Activated naive CD4-positive, alpha-beta T cell treated with anti-CD3 and anti-CD28 coated beads, Interleukin-2, amount 50 U/mL, for 24 hours (primary cell): ENCODE measurements at regions not wholly inside any gene's neighbourhood (a gene's known extent, or its start where the extent isn't known, plus 50 kb on each side); places are given as distances from the start of the nearest gene placed in this dataset.

ENCODE experiments used
- H3K27ac Mint-ChIP-seq: one replicate; pipeline ENCODE4 v1.8.0; 2021; ENCODE audit warnings: mild to moderate bottlenecking, mixed read lengths
- H3K27me3 Mint-ChIP-seq: one replicate; pipeline ENCODE4 v1.8.0; 2021; ENCODE audit warnings: mixed read lengths
- H3K36me3 Mint-ChIP-seq: one replicate; pipeline ENCODE4 v1.8.0; 2021; ENCODE audit warnings: mixed read lengths
- H3K4me1 Mint-ChIP-seq: one replicate; pipeline ENCODE4 v1.8.0; 2021; ENCODE audit warnings: mixed read lengths
- H3K4me3 Mint-ChIP-seq: one replicate; pipeline ENCODE4 v1.8.0; 2021; ENCODE audit warnings: mild to moderate bottlenecking, mixed read lengths
- H3K9me3 Mint-ChIP-seq: one replicate; pipeline ENCODE4 v1.8.0; 2021; ENCODE audit warnings: mixed read lengths

DNA sequence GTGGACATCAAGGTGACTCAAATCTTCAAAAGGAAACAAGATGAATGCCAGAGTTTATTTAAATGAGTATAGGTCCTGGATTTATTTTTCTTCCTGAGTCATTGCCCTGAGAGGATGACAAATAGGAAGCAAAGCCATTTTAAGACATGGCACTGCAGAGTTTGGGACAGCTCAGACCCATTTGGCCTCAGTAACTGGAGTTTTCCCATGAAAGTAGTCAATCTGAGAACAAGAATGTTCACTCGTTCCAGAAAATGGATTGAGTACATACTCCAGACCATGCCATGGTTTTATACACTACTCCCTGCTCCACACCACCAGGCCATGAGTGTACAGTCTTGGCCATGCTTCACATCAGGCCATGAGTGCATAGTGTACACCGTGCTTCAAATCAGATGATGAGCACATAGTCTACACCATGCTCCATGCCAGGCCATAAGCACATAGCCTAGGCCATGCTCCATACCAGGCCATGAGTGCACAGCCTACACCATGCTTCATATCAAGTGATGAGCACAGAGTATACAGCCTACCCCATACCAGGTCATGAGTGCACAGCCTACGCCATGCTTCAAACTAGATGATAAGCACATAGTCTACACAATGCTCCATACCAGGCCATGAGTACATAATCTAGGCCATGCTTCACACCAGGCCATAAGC is 202.4 kb downstream of the FBXO15 start:
- Mint-ChIP-seq H3K27ac (no peak overlapping the region), H3K9me3 (no peaks in the 10 kb centered on the region), H3K27me3 (no peaks in the 10 kb centered on the region), H3K4me1 (no peaks in the 10 kb centered on the region), H3K36me3 (no peaks in the 10 kb centered on the region), H3K4me3 (no peak overlapping the region)

DNA sequence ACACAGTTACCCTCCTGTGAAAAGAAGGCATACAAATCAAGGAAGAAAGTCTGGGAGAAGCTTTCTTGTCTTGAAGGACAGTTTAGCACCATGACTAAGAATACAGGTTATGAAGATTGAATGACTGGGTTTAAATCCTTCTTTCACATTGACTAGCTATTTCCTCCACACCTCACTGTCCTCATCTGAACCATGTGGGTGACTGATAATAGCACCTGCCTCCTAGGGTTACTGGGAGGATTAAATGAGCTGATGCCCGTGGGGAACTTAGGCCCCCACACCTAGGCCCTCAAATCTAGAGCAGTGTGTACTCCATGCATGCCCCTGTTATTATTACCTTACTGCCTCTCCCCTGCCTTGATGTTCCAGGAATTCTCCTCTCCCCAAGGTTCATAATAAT is 202.9 kb downstream of the FBXO15 start:
- no peak overlapping the region for H3K4me3 Mint-ChIP-seq
- H3K9me3 Mint-ChIP-seq = no peaks in the 10 kb centered on the region
- H3K27me3 Mint-ChIP-seq = peaks cover 1% of the 10 kb centered on the region
- H3K27ac Mint-ChIP-seq = no peak overlapping the region
- no peaks in the 10 kb centered on the region for H3K4me1 Mint-ChIP-seq
- no peaks in the 10 kb centered on the region for H3K36me3 Mint-ChIP-seq

DNA sequence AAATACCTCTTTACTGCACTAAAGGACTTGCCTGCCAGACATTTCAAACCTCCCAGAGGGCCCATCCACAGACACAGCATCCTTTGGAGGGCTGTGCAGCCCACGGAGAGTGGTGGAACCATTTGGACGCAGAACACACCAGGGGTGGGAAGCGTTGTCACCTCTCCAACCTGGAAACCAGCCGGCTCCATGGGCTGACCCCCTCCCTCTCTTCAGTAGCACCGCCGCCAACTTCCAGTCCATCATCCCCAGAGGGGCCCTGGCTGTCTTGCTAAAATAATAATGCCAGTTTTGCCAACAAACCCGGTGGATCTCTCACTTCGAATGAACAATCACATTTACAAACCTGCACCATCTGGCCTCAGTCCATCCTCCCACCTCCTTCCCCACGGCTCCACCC is 203.9 kb downstream of the FBXO15 start:
- H3K27me3 Mint-ChIP-seq = peaks cover 2% of the 10 kb centered on the region
- H3K36me3 Mint-ChIP-seq = no peaks in the 10 kb centered on the region
- no peak overlapping the region for H3K27ac Mint-ChIP-seq
- H3K4me3 Mint-ChIP-seq = no peak overlapping the region
- no peaks in the 10 kb centered on the region for H3K9me3 Mint-ChIP-seq
- no peaks in the 10 kb centered on the region for H3K4me1 Mint-ChIP-seq

DNA sequence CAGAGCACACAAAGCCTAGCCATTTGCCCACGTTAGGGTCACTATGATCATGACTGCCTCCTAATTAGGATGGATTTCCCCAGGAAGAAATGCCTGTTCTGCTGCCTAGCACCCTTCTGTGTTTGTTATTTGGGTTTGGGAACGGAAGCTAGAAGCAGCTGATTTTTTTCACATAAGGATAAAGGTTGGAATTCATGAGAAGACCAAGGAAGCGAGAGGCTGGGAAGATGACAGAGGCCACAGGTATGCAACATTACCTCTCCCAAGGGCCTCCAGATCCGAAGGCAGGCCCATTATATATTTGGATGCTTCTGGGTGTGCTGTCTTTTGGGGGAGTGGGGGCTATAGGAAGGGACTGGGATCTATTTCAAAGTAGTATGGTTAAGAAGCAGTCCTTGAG is 204.7 kb downstream of the FBXO15 start:
- Mint-ChIP-seq H3K27ac (no peak overlapping the region), H3K9me3 (no peaks in the 10 kb centered on the region), H3K36me3 (no peaks in the 10 kb centered on the region), H3K27me3 (peaks cover 2% of the 10 kb centered on the region), H3K4me3 (no peak overlapping the region), H3K4me1 (no peaks in the 10 kb centered on the region)

DNA sequence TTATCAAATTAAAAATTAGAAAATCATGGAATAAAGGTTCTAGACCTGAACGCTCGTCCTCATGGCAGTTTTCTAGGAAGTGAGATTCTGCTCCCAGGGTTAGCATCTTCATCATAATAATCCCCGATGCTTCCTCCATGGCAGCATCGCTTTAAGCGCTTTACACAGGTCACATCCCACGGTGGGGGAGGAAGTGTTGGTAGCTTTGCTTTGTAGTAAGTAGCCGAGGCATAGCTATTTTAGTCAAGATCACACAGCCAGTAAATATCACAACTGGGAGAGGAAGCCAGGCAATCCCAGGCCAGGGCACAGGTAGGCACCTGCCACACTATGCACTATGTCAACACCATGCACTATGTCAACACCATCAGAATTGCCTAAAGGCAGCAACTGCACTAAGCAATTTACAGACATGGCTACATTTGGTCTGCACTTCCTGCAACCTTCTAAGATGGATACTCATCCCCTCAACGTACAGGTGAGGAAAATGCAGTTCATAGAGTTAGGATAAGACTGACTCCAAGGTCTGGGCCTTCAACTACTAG is 205.5 kb downstream of the FBXO15 start:
- no peaks in the 10 kb centered on the region for H3K36me3 Mint-ChIP-seq
- no peak overlapping the region for H3K27ac Mint-ChIP-seq
- no peaks in the 10 kb centered on the region for H3K9me3 Mint-ChIP-seq
- H3K4me1 Mint-ChIP-seq = no peaks in the 10 kb centered on the region
- H3K4me3 Mint-ChIP-seq = no peak overlapping the region
- H3K27me3 Mint-ChIP-seq = peaks cover 2% of the 10 kb centered on the region

DNA sequence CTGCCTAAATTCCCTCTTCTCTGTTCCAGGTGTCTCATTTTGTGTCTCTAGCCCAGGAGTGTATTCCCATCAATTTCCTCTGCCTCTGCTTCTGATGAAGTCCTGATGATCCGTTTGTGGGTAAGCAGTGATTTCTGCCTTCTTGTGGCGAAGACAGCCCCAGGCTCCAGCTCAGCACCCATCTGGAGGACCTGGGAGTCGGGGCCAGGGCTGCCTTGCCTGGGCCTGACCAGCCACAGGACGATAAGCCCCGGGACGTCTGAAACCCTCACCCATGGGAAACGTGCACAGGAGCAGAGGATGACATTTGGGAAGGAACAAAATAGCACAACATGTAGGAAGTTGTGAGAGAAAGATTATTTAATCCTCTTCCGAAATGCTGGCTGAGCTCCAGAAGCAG is 206.9 kb downstream of the FBXO15 start:
- Mint-ChIP-seq H3K36me3 (no peaks in the 10 kb centered on the region), H3K27me3 (peaks cover 2% of the 10 kb centered on the region), H3K4me1 (no peaks in the 10 kb centered on the region), H3K4me3 (no peak overlapping the region), H3K27ac (no peak overlapping the region), H3K9me3 (no peaks in the 10 kb centered on the region)

DNA sequence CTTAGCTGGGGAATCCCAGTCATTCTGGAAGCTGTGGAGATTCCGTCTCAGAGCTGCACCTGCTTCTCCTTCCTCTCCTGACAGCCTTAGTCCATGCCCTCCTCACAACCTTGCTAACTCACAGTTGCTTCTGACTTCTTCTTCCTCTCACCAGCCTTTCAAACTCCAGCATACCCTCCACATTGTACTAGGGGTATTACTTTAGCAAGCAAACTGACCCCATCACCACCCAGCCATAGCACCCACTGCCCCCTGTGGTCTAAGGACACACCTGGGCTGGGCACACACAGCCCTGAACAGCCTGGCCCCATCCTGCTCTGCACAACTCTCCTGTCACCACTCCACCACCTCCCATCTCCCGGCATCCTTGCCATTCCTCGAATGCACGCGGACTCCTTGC is 208.2 kb downstream of the FBXO15 start:
- Mint-ChIP-seq H3K36me3 (no peaks in the 10 kb centered on the region), H3K9me3 (no peaks in the 10 kb centered on the region), H3K27ac (no peak overlapping the region), H3K4me3 (no peak overlapping the region), H3K4me1 (no peaks in the 10 kb centered on the region), H3K27me3 (peaks cover 2% of the 10 kb centered on the region)

DNA sequence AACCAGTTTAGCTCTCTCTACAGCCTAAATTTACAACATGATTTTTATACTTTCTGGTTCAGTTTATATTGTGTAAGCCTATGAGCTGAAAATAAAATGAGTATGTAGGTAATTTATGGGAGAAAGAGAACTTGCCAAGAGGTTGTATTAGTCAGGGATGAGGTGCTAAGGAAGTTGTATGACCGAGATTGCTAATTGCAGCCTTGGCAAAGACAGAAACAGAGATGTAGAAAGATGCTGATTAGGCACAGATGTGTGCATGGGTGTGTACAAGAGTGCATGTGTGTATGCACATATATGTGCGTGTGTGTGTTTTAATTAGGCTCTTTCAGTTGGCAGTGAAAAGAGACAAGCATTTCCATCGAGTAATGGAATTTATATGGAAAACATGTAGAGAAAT is 213.9 kb downstream of the FBXO15 start:
- no peaks in the 10 kb centered on the region for H3K36me3 Mint-ChIP-seq

DNA sequence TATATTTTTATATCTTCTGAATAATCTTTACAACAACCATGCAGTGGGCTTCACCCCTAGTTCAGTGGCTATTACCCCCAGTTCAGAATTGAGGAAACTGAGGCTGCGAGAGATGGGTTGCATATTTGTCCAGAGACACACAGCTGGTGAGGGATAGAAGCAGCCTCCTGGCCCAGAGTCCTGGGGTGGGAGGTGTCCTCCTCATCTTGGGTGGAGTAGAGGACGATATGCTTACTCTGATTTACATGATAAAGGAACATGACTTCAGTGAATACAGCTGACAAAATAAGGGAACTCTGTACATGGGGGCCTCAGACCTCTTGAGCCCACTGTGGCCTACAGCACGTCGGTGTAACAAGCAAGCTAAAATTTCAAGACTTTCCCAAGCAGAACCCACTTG is 214.7 kb downstream of the FBXO15 start:
- Mint-ChIP-seq H3K36me3 (no peaks in the 10 kb centered on the region), H3K27me3 (no peaks in the 10 kb centered on the region), H3K27ac (no peak overlapping the region), H3K9me3 (no peaks in the 10 kb centered on the region), H3K4me1 (no peaks in the 10 kb centered on the region), H3K4me3 (no peak overlapping the region)

More for the DNA sequence above, 213.9 kb downstream of the FBXO15 start:
- H3K4me3 Mint-ChIP-seq = no peak overlapping the region
- H3K27ac Mint-ChIP-seq = no peak overlapping the region
- no peaks in the 10 kb centered on the region for H3K27me3 Mint-ChIP-seq
- no peaks in the 10 kb centered on the region for H3K9me3 Mint-ChIP-seq
- no peaks in the 10 kb centered on the region for H3K4me1 Mint-ChIP-seq

DNA sequence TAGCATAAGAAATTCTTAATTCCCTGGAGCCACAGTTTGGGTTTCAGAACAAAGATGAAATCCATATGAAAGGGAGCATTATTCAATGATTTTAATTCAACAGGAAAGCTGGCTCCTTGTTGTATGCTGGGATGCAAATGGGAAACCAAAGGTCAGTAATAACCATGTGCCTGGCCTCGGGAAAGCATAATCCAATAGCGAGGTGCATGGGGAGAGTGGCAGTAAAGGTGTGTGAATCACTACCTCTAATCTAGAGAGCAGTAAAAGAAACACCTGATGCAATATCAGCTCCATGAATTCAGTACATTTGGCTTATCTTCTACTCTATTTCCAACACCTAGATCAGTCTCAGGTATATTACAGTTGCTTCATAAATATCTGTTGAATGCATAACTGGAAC is 220.1 kb downstream of the FBXO15 start:
- Mint-ChIP-seq H3K27ac (no peak overlapping the region), H3K4me3 (no peak overlapping the region), H3K27me3 (peaks cover under 1% of the 10 kb centered on the region), H3K4me1 (no peaks in the 10 kb centered on the region), H3K36me3 (no peaks in the 10 kb centered on the region), H3K9me3 (no peaks in the 10 kb centered on the region)

DNA sequence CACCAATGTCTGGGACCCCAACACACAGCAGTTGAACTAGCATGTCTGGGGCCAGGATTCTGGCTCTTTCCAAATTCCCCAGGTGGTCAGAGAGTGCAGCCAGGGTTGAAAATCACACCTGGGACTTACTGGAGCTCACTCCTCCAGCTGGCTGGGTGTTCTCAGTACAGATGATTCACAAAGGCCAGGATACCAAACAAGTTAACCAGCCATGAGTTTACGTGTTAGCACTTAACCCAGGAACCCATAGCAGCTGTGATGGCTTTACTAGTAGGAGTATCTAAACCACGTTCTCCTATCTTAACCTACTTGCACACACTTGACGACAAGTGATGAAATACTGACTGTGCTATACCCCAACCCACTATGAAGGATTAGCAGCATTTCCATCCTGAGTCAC is 222.8 kb downstream of the FBXO15 start:
- H3K9me3 Mint-ChIP-seq = no peaks in the 10 kb centered on the region
- H3K27ac Mint-ChIP-seq = no peak overlapping the region
- no peaks in the 10 kb centered on the region for H3K4me1 Mint-ChIP-seq
- H3K4me3 Mint-ChIP-seq = no peak overlapping the region
- H3K36me3 Mint-ChIP-seq = no peaks in the 10 kb centered on the region
- H3K27me3 Mint-ChIP-seq = peaks cover 9% of the 10 kb centered on the region

DNA sequence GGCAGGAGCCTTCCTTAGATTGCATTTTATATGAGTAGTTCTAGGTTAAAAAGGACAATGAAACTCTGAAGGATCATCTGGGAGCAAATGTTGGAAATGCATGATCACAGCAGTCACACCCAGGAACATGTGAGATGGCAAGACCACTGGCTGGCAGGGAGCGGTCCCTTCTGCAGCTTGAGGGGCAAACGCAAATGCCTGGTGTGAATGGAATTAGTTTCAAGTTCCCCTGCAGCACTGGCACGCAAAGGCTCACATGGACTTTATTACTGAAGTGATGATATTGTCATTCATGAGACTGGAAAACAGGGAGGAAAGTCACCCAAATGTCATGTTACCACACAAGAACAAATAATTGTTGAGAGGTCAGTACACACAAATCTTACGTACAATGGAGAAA is 223.3 kb downstream of the FBXO15 start:
- Mint-ChIP-seq H3K27me3 (peaks cover 10% of the 10 kb centered on the region), H3K4me1 (no peaks in the 10 kb centered on the region), H3K27ac (no peak overlapping the region), H3K36me3 (no peaks in the 10 kb centered on the region), H3K9me3 (no peaks in the 10 kb centered on the region), H3K4me3 (no peak overlapping the region)

DNA sequence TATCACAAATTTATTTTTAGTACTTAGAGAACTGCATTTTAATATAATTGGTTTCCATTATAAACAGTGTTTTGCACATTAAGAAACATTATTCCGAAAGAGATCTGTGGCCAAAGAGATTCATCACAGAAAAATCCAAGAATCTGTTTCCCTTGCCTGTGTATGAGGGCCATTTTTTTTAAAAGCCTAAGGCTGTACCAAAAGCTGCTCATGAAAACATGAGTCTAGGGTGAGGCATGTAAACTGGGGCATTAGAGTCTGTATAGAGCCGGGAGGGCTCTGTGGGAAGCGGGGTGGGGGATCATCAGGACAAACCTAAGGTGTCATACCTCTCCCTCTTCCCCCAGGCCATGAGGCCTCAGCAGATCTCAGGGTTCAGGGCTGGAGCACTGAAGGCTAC is 223.8 kb downstream of the FBXO15 start:
- no peak overlapping the region for H3K4me3 Mint-ChIP-seq
- H3K4me1 Mint-ChIP-seq = no peaks in the 10 kb centered on the region
- H3K27ac Mint-ChIP-seq = no peak overlapping the region
- peaks cover 10% of the 10 kb centered on the region for H3K27me3 Mint-ChIP-seq
- no peaks in the 10 kb centered on the region for H3K36me3 Mint-ChIP-seq
- no peaks in the 10 kb centered on the region for H3K9me3 Mint-ChIP-seq

DNA sequence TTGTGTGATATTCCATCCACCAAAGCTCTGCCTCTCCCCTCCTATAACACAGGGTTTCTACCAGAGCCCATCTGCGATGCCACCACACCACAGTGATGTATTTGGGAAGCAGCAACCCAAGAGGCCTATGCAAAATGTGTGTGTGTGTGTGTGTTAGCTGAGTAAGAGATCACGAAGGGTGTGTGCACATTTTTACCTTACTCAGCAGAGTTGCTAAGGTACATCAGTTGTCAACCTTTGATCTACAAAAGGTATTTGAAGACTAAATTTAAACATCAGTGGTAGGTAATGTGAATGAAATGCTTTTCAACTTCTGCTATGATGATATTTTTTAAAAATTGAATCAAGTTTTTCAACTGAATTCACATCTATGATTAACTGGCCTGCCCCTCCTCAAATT is 227.6 kb downstream of the FBXO15 start:
- H3K27me3 Mint-ChIP-seq = peaks cover 10% of the 10 kb centered on the region
- no peak overlapping the region for H3K27ac Mint-ChIP-seq
- H3K4me3 Mint-ChIP-seq = no peak overlapping the region
- H3K4me1 Mint-ChIP-seq = no peaks in the 10 kb centered on the region
- no peaks in the 10 kb centered on the region for H3K36me3 Mint-ChIP-seq
- H3K9me3 Mint-ChIP-seq = no peaks in the 10 kb centered on the region

DNA sequence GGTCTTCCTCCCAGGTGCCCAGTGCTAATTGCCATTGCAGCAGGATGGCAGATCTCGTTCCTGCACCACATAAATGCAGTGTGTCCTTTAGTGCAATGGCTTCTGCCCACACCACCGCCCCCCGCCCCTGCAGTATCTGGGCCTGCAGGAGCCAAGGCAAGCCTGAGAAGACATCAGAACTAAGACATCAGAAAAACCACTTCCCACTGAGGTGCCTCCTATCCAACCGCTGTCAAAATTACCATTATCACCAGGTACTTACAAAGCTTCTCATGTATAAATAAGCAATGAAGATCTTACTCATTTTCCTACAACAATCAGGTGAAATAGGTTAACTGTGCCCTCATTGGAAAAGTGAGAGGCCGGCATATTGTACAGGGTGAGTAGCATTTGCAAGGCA is 228.8 kb downstream of the FBXO15 start:
- Mint-ChIP-seq H3K9me3 (no peaks in the 10 kb centered on the region), H3K4me1 (no peaks in the 10 kb centered on the region), H3K36me3 (no peaks in the 10 kb centered on the region), H3K27ac (no peak overlapping the region), H3K27me3 (peaks cover 10% of the 10 kb centered on the region), H3K4me3 (no peak overlapping the region)

DNA sequence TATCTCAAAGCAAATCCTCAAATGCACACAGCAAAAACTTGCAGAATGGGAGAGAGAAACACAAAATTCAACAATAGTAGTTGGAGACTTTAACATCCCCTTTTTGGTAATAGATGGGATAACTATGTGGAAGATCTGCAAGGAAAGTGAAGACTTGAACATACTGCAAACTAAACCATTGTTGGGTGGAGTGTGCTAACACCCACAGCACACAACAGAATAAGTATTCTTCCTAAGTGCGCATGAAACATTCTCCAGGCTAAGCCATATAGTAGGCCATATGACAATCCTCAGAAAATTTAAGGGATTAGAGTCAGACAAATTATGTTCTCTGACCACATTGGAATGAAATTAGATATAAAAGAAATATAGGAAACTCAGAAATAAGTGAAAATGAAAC is 230.6 kb downstream of the FBXO15 start:
- Mint-ChIP-seq H3K36me3 (no peaks in the 10 kb centered on the region), H3K27ac (no peak overlapping the region), H3K4me3 (no peak overlapping the region), H3K9me3 (no peaks in the 10 kb centered on the region), H3K4me1 (no peaks in the 10 kb centered on the region), H3K27me3 (peaks cover 9% of the 10 kb centered on the region)

DNA sequence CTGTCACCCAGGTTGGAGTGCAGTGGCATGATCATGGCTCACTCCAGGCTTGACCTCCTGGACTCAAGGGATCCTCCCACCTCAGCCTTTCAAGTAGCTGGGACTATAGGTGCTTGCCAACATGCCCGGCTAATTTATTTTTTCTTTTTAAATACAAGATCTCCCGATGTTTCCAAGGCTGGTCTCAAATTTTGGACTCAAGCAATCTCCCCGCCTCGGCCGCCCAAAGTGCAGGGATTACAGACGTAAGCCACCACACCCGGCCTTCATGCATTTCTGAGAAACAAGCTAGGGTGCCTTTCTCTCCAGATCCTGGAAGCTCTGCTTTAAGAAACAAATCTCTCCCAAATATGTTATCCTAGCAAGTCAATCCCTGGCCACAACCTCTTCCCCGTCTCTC is 234.1 kb downstream of the FBXO15 start:
- H3K9me3 Mint-ChIP-seq = no peaks in the 10 kb centered on the region
- no peaks in the 10 kb centered on the region for H3K36me3 Mint-ChIP-seq
- no peak overlapping the region for H3K4me3 Mint-ChIP-seq
- no peak overlapping the region for H3K27ac Mint-ChIP-seq
- no peaks in the 10 kb centered on the region for H3K4me1 Mint-ChIP-seq
- peaks cover 4% of the 10 kb centered on the region for H3K27me3 Mint-ChIP-seq
